HL-60 (cell line): ENCODE measurements at regions not wholly inside any gene's neighbourhood (a gene's known extent, or its start where the extent isn't known, plus 50 kb on each side); places are given as distances from the start of the nearest gene placed in this dataset.
"Not testable (repeated sequence)": the region's sequence is repeated elsewhere in the genome, so short reads cannot be mapped to it uniquely, and the experiment has no call there.

ENCODE experiments used
- DNase-seq, 2 experiments: peaks; one replicate each; pipeline ENCODE4 v3.0.0-alpha.2; 2010 to 2020; ENCODE audit warnings: low read depth in 1 of 2, low spot score in 1 of 2
- H3K27ac ChIP-seq: fragments of 250-450 bp; sonication (Bioruptor Pico); replicated peaks from 2 replicates; pipeline ENCODE4 v1.5.1; 2020; ENCODE audit warnings: mild to moderate bottlenecking, moderate library complexity
- H3K27me3 ChIP-seq: fragments of 250-450 bp; sonication (Bioruptor Pico); 2 replicates; pipeline ENCODE4 v1.5.1; 2021; ENCODE audit warnings: mild to moderate bottlenecking, moderate library complexity; ENCODE audit not compliant: insufficient read depth, poor library complexity, severe bottlenecking
- H3K4me3 ChIP-seq: replicated peaks from 2 replicates; pipeline ENCODE4 v1.5.1; 2011; ENCODE audit warnings: mild to moderate bottlenecking, control low read depth, low read length; ENCODE audit not compliant: insufficient read depth
- GABPA ChIP-seq: IDR thresholded peaks from 2 replicates; pipeline ENCODE4 v1.6.1; 2012; ENCODE audit warnings: low read depth
- POLR2AphosphoS5 ChIP-seq: IDR thresholded peaks from 2 replicates; pipeline ENCODE4 v1.6.1; 2012; ENCODE audit warnings: low read depth
- SPI1 ChIP-seq: IDR thresholded peaks from 2 replicates; pipeline ENCODE4 v1.6.1; 2012; ENCODE audit warnings: low read depth, mild to moderate bottlenecking, borderline replicate concordance
- TF ChIP-seq, protein P1 (sequence below): IDR thresholded peaks from one replicate; pipeline ENCODE4 v1.5.1; 2011; ENCODE audit warnings: low read length, control low read depth, inconsistent platforms; ENCODE audit not compliant: insufficient read depth
- TF ChIP-seq, protein P2 (sequence below): IDR thresholded peaks from 2 replicates; pipeline ENCODE4 v1.6.1; 2012; ENCODE audit warnings: low read depth; ENCODE audit not compliant: insufficient replicate concordance

DNA sequence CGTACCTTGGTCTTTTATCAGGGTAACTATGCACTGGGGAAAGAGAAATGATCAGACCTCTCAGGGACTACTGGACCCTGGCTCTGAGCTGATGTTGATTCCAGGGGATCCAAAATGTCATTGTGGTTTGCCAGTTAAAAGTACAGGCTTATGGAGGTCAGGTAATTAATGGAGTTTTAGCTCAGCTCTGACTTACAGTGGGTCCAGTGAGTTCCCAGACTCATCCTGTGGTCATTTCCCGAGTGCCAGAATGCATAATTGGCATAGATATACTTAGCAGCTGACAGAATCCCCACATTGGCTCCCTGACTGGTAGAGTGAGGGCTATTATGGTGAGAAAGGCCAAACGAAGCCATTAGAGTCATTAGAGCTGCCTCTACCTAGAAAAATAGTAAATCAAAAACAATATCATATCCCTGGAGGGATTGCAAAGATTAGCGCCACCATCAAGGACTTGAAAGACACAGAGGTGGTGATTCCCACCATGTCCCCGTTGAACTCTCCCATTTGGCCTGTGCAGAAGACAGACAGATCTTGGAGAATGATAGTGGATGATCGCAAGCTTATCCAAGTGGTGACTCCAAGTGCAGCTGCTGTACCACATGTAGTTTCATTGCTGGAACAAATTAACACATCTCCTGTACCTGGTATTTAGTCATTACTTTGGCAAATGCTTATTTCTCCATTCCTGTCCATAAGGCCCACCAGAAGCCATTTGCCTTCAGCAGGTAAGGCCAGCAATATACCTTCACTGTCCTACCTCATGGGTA lies 152.4 kb downstream of the THBS2 start:
- Histone ChIP-seq H3K27me3 (no peaks in the 10 kb centered on the region), H3K4me3 (no peak overlapping the region), H3K27ac (no peak overlapping the region)
- no peak for DNase-seq
- TF ChIP-seq POLR2AphosphoS5 (no peak), GABPA (no peak), SPI1 (no peak)
- TF ChIP-seq, protein P1, sequence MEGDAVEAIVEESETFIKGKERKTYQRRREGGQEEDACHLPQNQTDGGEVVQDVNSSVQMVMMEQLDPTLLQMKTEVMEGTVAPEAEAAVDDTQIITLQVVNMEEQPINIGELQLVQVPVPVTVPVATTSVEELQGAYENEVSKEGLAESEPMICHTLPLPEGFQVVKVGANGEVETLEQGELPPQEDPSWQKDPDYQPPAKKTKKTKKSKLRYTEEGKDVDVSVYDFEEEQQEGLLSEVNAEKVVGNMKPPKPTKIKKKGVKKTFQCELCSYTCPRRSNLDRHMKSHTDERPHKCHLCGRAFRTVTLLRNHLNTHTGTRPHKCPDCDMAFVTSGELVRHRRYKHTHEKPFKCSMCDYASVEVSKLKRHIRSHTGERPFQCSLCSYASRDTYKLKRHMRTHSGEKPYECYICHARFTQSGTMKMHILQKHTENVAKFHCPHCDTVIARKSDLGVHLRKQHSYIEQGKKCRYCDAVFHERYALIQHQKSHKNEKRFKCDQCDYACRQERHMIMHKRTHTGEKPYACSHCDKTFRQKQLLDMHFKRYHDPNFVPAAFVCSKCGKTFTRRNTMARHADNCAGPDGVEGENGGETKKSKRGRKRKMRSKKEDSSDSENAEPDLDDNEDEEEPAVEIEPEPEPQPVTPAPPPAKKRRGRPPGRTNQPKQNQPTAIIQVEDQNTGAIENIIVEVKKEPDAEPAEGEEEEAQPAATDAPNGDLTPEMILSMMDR, result no peak
- TF ChIP-seq, protein P2, sequence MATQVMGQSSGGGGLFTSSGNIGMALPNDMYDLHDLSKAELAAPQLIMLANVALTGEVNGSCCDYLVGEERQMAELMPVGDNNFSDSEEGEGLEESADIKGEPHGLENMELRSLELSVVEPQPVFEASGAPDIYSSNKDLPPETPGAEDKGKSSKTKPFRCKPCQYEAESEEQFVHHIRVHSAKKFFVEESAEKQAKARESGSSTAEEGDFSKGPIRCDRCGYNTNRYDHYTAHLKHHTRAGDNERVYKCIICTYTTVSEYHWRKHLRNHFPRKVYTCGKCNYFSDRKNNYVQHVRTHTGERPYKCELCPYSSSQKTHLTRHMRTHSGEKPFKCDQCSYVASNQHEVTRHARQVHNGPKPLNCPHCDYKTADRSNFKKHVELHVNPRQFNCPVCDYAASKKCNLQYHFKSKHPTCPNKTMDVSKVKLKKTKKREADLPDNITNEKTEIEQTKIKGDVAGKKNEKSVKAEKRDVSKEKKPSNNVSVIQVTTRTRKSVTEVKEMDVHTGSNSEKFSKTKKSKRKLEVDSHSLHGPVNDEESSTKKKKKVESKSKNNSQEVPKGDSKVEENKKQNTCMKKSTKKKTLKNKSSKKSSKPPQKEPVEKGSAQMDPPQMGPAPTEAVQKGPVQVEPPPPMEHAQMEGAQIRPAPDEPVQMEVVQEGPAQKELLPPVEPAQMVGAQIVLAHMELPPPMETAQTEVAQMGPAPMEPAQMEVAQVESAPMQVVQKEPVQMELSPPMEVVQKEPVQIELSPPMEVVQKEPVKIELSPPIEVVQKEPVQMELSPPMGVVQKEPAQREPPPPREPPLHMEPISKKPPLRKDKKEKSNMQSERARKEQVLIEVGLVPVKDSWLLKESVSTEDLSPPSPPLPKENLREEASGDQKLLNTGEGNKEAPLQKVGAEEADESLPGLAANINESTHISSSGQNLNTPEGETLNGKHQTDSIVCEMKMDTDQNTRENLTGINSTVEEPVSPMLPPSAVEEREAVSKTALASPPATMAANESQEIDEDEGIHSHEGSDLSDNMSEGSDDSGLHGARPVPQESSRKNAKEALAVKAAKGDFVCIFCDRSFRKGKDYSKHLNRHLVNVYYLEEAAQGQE, result no peak

DNA sequence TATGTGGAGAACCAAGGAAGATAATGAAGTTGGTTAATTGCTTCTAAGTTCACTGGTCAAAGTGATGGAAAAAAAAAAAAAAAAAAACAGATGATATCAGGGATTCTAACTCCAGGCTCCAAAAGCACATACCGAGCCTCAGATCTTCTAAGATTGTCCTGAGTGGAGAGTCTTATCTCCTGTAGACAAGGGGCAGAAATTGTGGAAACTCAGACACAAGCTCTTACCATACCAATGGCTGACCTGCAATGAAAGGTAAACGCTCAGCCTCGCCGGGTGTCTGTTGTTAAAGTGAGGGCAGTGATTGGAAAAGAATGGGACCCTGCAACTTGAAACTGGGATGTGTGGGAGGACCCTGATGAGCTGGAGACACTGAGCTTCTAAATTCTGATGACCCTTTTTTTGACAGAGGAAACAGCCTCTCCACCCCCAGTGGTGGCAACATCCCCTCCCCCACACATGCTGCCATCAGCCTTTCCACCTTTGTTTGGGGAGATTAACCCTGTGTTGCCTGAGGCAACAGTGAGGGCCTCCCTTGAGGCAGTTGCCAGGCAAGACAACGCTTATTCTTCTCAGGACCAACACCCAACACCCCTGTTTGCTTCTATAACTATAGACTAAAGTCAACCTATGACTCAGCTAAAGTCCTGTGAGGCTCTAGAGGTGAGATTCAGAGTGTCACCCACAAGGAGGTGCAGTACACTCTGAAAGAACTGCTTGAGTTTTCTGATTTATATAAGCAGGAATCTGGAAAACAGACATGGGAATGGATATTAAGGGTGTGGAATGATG lies 154.0 kb downstream of the THBS2 start:
- no peak overlapping the region for H3K27ac ChIP-seq

DNA sequence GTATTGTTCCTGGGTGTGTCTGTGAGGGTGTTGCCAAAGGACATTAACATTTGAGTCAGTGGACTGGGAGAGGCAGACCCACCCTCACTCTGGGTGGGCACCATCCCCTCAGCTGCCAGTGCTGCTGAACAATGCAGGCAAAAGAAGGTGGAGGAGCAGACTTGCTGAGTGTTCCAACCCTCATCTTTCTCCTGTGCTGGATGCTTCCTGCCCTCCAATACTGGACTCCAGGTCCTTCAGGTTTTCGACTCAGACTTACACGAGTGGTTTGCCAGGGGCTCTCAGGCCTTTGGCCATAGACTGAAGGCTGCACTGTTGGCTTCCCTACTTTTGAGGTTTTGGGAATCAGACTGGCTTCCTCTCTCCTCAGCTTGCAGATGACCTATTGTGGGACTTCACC lies 155.0 kb downstream of the THBS2 start:
- not testable (repeated sequence) for H3K27me3 ChIP-seq, DNase-seq, H3K27ac ChIP-seq, H3K4me3 ChIP-seq

More for the DNA sequence above, 154.0 kb downstream of the THBS2 start:
- DNase-seq, result no peak
- no peak for TF ChIP-seq SPI1
- TF ChIP-seq, protein P2, result no peak
- Histone ChIP-seq H3K27me3 (no peaks in the 10 kb centered on the region), H3K4me3 (no peak overlapping the region)

GRCh38 chr6:169098116-169098515 lies 155.5 kb downstream of the THBS2 start:
- no peak overlapping the region for H3K4me3 ChIP-seq
- DNase-seq, result no peak
- H3K27me3 ChIP-seq, result no peaks in the 10 kb centered on the region
- TF ChIP-seq, protein P2, result no peak
- TF ChIP-seq, protein P1, result no peak
- TF ChIP-seq SPI1 (no peak), POLR2AphosphoS5 (no peak), GABPA (no peak)
- no peak overlapping the region for H3K27ac ChIP-seq
